Body of pancreas (tissue), 4 donors: ENCODE measurements at regions not wholly inside any gene's neighbourhood (a gene's known extent, or its start where the extent isn't known, plus 50 kb on each side); places are given as distances from the start of the nearest gene placed in this dataset.

Experiments
- POLR2A ChIP-seq, 3 donors: fragments of 450-650 bp; IDR thresholded peaks; one replicate each; pipeline ENCODE4 v1.6.1; 2016; ENCODE audit warnings: antibody characterized with exemption in 3 of 3, mild to moderate bottlenecking in 2 of 3
- TF ChIP-seq, protein P1 (sequence below), 7 experiments: fragments of 450-650 bp in 4 of 7; fragments of 200-600 bp in 3 of 7; sonication (generic) in 3 of 7; IDR thresholded peaks; one replicate each; pipeline ENCODE4 v1.5.1; 2016 to 2019; ENCODE audit warnings: antibody characterized with exemption in 7 of 7

- TF ChIP-seq, protein P1, sequence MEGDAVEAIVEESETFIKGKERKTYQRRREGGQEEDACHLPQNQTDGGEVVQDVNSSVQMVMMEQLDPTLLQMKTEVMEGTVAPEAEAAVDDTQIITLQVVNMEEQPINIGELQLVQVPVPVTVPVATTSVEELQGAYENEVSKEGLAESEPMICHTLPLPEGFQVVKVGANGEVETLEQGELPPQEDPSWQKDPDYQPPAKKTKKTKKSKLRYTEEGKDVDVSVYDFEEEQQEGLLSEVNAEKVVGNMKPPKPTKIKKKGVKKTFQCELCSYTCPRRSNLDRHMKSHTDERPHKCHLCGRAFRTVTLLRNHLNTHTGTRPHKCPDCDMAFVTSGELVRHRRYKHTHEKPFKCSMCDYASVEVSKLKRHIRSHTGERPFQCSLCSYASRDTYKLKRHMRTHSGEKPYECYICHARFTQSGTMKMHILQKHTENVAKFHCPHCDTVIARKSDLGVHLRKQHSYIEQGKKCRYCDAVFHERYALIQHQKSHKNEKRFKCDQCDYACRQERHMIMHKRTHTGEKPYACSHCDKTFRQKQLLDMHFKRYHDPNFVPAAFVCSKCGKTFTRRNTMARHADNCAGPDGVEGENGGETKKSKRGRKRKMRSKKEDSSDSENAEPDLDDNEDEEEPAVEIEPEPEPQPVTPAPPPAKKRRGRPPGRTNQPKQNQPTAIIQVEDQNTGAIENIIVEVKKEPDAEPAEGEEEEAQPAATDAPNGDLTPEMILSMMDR (IDR thresholded peaks at IDR 0.05) = no peak
- TF ChIP-seq POLR2A (IDR thresholded peaks at IDR 0.05) = no peak
Measured at GRCh38 chr9:108083160-108083750, 593.7 kb upstream of the KLF4 start.
